ENCODE measurements at regions not wholly inside any gene's neighbourhood (a gene's known extent, or its start where the extent isn't known, plus 50 kb on each side); places are given as distances from the start of the nearest gene placed in this dataset.

DNA sequence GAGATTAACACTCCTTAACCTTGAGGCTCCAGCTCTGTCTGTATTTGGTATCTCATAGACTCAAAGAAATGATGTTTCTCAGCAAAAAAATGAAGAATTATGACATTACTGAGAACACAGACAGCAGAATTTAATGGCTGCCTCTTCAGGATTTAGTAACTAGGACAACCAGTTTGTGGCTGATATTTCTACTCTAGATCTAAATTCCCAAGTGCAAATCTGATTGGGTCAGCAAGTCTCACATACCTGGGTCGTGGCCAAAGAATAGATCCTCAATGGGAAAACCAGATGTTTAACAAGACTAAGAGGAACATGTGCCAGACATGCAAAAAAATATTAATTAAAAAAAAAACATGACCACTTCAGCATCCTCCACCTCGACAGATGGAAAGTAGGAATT, 608.9 kb downstream of the DTWD2 start:
- TF ChIP-seq, protein P1, sequence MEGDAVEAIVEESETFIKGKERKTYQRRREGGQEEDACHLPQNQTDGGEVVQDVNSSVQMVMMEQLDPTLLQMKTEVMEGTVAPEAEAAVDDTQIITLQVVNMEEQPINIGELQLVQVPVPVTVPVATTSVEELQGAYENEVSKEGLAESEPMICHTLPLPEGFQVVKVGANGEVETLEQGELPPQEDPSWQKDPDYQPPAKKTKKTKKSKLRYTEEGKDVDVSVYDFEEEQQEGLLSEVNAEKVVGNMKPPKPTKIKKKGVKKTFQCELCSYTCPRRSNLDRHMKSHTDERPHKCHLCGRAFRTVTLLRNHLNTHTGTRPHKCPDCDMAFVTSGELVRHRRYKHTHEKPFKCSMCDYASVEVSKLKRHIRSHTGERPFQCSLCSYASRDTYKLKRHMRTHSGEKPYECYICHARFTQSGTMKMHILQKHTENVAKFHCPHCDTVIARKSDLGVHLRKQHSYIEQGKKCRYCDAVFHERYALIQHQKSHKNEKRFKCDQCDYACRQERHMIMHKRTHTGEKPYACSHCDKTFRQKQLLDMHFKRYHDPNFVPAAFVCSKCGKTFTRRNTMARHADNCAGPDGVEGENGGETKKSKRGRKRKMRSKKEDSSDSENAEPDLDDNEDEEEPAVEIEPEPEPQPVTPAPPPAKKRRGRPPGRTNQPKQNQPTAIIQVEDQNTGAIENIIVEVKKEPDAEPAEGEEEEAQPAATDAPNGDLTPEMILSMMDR (IDR thresholded peaks at IDR 0.05), result no peak
- no peak for TF ChIP-seq POLR2A (IDR thresholded peaks at IDR 0.05)
